ENCODE measurements at regions not wholly inside any gene's neighbourhood (a gene's known extent, or its start where the extent isn't known, plus 50 kb on each side); places are given as distances from the start of the nearest gene placed in this dataset.
"Not testable (repeated sequence)": the region's sequence is repeated elsewhere in the genome, so short reads cannot be mapped to it uniquely, and the experiment has no call there.

GRCh38 chr4:79850626-79851025 is 222.4 kb downstream of the ANTXR2 start:
- DNase-seq: no peak

GRCh38 chr4:79848329-79848728 is 224.7 kb downstream of the ANTXR2 start:
- no peak for DNase-seq

- no peak for DNase-seq
Observed at GRCh38 chr4:79847411-79847810, 225.6 kb downstream of the ANTXR2 start.

GRCh38 chr4:79842162-79842561 is 230.9 kb downstream of the ANTXR2 start:
- DNase-seq: no peak

- no peak for DNase-seq
Observed at GRCh38 chr4:79833857-79834256, 239.2 kb downstream of the ANTXR2 start.

GRCh38 chr4:79831701-79832514 is 241.1 kb downstream of the ANTXR2 start:
- DNase-seq: no peak

GRCh38 chr4:79831119-79831528 is 241.9 kb downstream of the ANTXR2 start:
- no peak for DNase-seq

GRCh38 chr4:79827283-79827682 is 245.7 kb downstream of the ANTXR2 start:
- DNase-seq: no peak

- peak in 1 of 2 donors; percentile 0 for DNase-seq
Observed at GRCh38 chr4:79823148-79823763, 249.8 kb downstream of the ANTXR2 start.

- no peak for DNase-seq
Observed at GRCh38 chr4:79820427-79820826, 252.6 kb downstream of the ANTXR2 start.

GRCh38 chr4:79807933-79808332 is 265.1 kb downstream of the ANTXR2 start:
- DNase-seq: not testable (repeated sequence)

GRCh38 chr4:79798047-79798446 is 275.0 kb downstream of the ANTXR2 start:
- DNase-seq: no peak

- no peak for DNase-seq
Observed at GRCh38 chr4:79796948-79797347, 276.1 kb downstream of the ANTXR2 start.

- DNase-seq: no peak
Observed at GRCh38 chr4:79788884-79789283, 284.1 kb downstream of the ANTXR2 start.

- no peak for DNase-seq
Observed at GRCh38 chr4:79780129-79780528, 292.9 kb downstream of the ANTXR2 start.

- no peak for DNase-seq
Observed at GRCh38 chr4:79772510-79772909, 300.5 kb downstream of the ANTXR2 start.

- DNase-seq: no peak
Observed at GRCh38 chr4:79764120-79764519, 308.9 kb downstream of the ANTXR2 start.

GRCh38 chr4:79763486-79764075 is 309.4 kb downstream of the ANTXR2 start:
- DNase-seq: no peak

- no peak for DNase-seq
Observed at GRCh38 chr4:79759793-79760192, 313.2 kb downstream of the ANTXR2 start.

- DNase-seq: no peak
Observed at GRCh38 chr4:79757600-79757999, 315.4 kb downstream of the ANTXR2 start.

GRCh38 chr4:79756140-79756895 is 316.7 kb downstream of the ANTXR2 start:
- DNase-seq: no peak

- DNase-seq: no peak
Observed at GRCh38 chr4:79748835-79749234, 324.2 kb downstream of the ANTXR2 start.

All from right lung (tissue), 2 donors.